ENCODE measurements at regions not wholly inside any gene's neighbourhood (a gene's known extent, or its start where the extent isn't known, plus 50 kb on each side); places are given as distances from the start of the nearest gene placed in this dataset.

DNA sequence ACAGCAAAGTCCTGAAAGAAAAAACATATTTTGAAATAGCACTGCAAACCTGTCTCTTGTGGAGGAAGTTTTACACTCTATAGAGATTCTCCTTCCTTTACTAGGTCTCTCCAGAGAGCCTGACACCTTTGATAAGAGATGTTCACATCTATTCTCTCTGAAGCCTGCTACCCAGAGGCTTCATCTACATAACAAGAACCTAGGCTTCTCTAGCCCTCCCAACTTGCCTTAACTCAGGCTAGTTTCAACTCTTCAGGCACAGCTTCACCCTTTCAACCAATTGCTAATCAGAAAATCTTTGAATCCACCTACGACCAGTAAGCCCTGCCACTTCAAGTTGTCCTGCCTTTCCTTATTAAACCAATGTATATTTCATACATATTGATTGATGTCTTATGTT is 60.6 kb downstream of the IFNG start:
- Mint-ChIP-seq H3K27ac (ENCODE audit: unreplicated experiment) (no peak overlapping the region), H3K36me3 (ENCODE audit: insufficient read depth, unreplicated experiment) (peaks cover 5% of the 10 kb centered on the region), H3K27me3 (ENCODE audit: insufficient read depth, unreplicated experiment) (no peaks in the 10 kb centered on the region), H3K9me3 (ENCODE audit: unreplicated experiment) (peaks cover 9% of the 10 kb centered on the region), H3K4me3 (ENCODE audit: unreplicated experiment) (no peak overlapping the region), H3K4me1 (ENCODE audit: low read depth, unreplicated experiment) (peaks cover 11% of the 10 kb centered on the region)
- Histone ChIP-seq H3K4me1 (peaks cover 11% of the 10 kb centered on the region), H3K4me3 (ENCODE audit: low read depth, low read length) (no peak overlapping the region), H3K36me3 (ENCODE audit: control insufficient read depth, insufficient read depth, low read length) (no peaks in the 10 kb centered on the region), H3K9me3 (no peaks in the 10 kb centered on the region), H3K27me3 (replicated peaks; ENCODE audit: control insufficient read depth, insufficient read depth, low read length) (no peaks in the 10 kb centered on the region)
- POLR2A ChIA-PET = no interaction called here
- no TSS peak for BruUV-seq (replicated peaks)
- intact Hi-C loops (cut with micrococcal nuclease; ENCODE audit: unreplicated experiment) = no loop called here
- TF ChIP-seq, protein P1, sequence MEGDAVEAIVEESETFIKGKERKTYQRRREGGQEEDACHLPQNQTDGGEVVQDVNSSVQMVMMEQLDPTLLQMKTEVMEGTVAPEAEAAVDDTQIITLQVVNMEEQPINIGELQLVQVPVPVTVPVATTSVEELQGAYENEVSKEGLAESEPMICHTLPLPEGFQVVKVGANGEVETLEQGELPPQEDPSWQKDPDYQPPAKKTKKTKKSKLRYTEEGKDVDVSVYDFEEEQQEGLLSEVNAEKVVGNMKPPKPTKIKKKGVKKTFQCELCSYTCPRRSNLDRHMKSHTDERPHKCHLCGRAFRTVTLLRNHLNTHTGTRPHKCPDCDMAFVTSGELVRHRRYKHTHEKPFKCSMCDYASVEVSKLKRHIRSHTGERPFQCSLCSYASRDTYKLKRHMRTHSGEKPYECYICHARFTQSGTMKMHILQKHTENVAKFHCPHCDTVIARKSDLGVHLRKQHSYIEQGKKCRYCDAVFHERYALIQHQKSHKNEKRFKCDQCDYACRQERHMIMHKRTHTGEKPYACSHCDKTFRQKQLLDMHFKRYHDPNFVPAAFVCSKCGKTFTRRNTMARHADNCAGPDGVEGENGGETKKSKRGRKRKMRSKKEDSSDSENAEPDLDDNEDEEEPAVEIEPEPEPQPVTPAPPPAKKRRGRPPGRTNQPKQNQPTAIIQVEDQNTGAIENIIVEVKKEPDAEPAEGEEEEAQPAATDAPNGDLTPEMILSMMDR (IDR thresholded peaks at IDR 0.05; ENCODE audit: insufficient read depth in 1 of 2, low read depth in 1 of 2, low read length in 1 of 2, severe bottlenecking in 1 of 2, unreplicated experiment in 1 of 2) = no peak
- CTCF ChIA-PET = no interaction called here
- DNase-seq = no peak

DNA sequence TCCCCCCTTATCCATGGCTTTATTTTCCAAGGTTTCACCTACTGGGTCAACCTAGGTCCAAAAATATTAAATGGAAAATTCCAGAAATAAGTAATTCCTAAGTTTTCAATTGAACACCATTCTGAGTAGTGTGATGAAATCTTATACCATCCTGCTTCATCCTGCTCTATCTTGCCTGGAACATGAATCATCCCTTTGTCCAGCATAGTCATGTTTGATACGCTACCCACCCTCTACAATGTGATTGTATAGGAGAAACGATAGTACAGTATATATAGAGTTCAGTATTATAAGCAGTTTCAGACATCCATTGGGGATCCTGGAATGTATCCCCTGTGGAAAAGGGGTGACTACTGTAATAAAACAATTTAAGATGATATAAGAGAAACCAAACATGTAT is 62.2 kb downstream of the IFNG start:
- no TSS peak for BruUV-seq (replicated peaks)
- Mint-ChIP-seq H3K4me3 (ENCODE audit: unreplicated experiment) (no peak overlapping the region), H3K4me1 (ENCODE audit: low read depth, unreplicated experiment) (peaks cover 11% of the 10 kb centered on the region), H3K36me3 (ENCODE audit: insufficient read depth, unreplicated experiment) (peaks cover 5% of the 10 kb centered on the region), H3K27ac (ENCODE audit: unreplicated experiment) (no peak overlapping the region), H3K27me3 (ENCODE audit: insufficient read depth, unreplicated experiment) (no peaks in the 10 kb centered on the region), H3K9me3 (ENCODE audit: unreplicated experiment) (peaks cover 9% of the 10 kb centered on the region)
- H3K36me3 ChIP-seq (ENCODE audit: control insufficient read depth, insufficient read depth, low read length) = no peaks in the 10 kb centered on the region
- TF ChIP-seq, protein P1 (IDR thresholded peaks at IDR 0.05; ENCODE audit: insufficient read depth in 1 of 2, low read depth in 1 of 2, low read length in 1 of 2, severe bottlenecking in 1 of 2, unreplicated experiment in 1 of 2) = no peak
- intact Hi-C loops (cut with micrococcal nuclease; ENCODE audit: unreplicated experiment) = no loop called here
- H3K9me3 ChIP-seq = no peaks in the 10 kb centered on the region
- POLR2A ChIA-PET = no interaction called here
- H3K4me3 ChIP-seq (ENCODE audit: low read depth, low read length) = no peak overlapping the region
- no peak for DNase-seq
- H3K4me1 ChIP-seq = peaks cover 9% of the 10 kb centered on the region
- CTCF ChIA-PET = no interaction called here
- no peaks in the 10 kb centered on the region for H3K27me3 ChIP-seq (replicated peaks; ENCODE audit: control insufficient read depth, insufficient read depth, low read length)

DNA sequence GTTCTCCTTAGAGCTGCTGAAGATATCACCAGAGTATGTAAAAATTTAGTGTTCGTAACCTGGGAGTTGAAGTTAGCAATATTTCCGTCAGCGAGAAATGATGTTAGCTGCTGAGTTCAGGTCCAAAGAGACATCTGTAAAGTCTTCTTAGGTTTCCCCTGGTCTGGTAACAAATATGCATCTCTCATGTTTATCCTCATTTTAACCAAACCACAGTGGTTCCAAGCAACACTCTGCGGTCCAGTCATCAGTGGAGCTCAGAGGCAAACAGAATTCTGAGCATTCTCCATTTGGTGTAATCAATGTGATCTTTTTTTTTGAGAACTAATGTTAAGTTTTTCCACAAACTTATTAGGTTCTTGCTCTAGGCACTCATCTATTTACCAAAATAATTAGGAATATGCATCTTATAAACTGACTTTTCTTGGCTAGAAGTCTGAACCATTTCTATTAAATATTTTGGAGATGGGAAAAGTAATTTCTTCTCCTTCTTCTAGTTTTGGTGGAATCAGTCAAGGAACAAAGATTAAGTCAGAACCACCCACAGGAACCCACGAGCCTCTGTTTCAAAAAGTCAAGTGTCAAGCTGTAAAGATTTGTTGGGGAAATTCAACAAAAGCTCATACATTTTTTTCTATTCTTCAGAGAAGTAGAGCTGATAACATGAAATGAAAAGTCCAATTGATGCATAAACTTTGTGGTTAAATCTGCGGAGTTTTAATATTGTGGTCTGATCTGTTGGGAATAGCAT is 64.7 kb downstream of the IFNG start:
- intact Hi-C loops (cut with micrococcal nuclease; ENCODE audit: unreplicated experiment) = no loop called here
- POLR2A ChIA-PET = no interaction called here

More for the DNA sequence above, 64.7 kb downstream of the IFNG start:
- H3K4me3 ChIP-seq (ENCODE audit: low read depth, low read length) = no peak overlapping the region
- H3K4me1 Mint-ChIP-seq (ENCODE audit: low read depth, unreplicated experiment) = no peaks in the 10 kb centered on the region
- H3K27ac Mint-ChIP-seq (ENCODE audit: unreplicated experiment) = no peak overlapping the region
- H3K36me3 Mint-ChIP-seq (ENCODE audit: insufficient read depth, unreplicated experiment) = peaks cover 5% of the 10 kb centered on the region
- BruUV-seq (replicated peaks) = no TSS peak
- no peaks in the 10 kb centered on the region for H3K27me3 Mint-ChIP-seq (ENCODE audit: insufficient read depth, unreplicated experiment)
- DNase-seq = no peak
- H3K9me3 Mint-ChIP-seq (ENCODE audit: unreplicated experiment) = peaks cover 19% of the 10 kb centered on the region
- H3K36me3 ChIP-seq (ENCODE audit: control insufficient read depth, insufficient read depth, low read length) = no peaks in the 10 kb centered on the region
- no peak overlapping the region for H3K4me3 Mint-ChIP-seq (ENCODE audit: unreplicated experiment)
- TF ChIP-seq, protein P1 (IDR thresholded peaks at IDR 0.05; ENCODE audit: insufficient read depth in 1 of 2, low read depth in 1 of 2, low read length in 1 of 2, severe bottlenecking in 1 of 2, unreplicated experiment in 1 of 2) = no peak
- CTCF ChIA-PET = no interaction called here
- H3K27me3 ChIP-seq (replicated peaks; ENCODE audit: control insufficient read depth, insufficient read depth, low read length) = no peaks in the 10 kb centered on the region
- H3K9me3 ChIP-seq = peaks cover 5% of the 10 kb centered on the region; the same call in 1 of the 2 replicates
- H3K4me1 ChIP-seq = no peaks in the 10 kb centered on the region

All from Caco-2 (cell line).